Prostate gland (tissue), 2 donors: ENCODE measurements at regions not wholly inside any gene's neighbourhood (a gene's known extent, or its start where the extent isn't known, plus 50 kb on each side); places are given as distances from the start of the nearest gene placed in this dataset.

Experiments used
- CTCF ChIP-seq, 4 experiments: fragments of 200-600 bp in 2 of 4; fragments of 450-650 bp in 2 of 4; sonication (generic) in 2 of 4; IDR thresholded peaks; 1 replicate in 3 of 4; 2 replicates in 1 of 4; pipeline ENCODE4 v1.5.1; 2016 to 2019; ENCODE audit warnings: antibody characterized with exemption in 4 of 4, mild to moderate bottlenecking in 2 of 4, moderate library complexity in 2 of 4
- POLR2A ChIP-seq: fragments of 450-650 bp; IDR thresholded peaks from one replicate; pipeline ENCODE4 v1.6.1; 2016; ENCODE audit warnings: antibody characterized with exemption, mild to moderate bottlenecking
- POLR2AphosphoS5 ChIP-seq: sonication (generic); formaldehyde crosslinking; IDR thresholded peaks from one replicate; pipeline ENCODE4 v1.6.1; 2017; ENCODE audit warnings: antibody characterized with exemption

DNA sequence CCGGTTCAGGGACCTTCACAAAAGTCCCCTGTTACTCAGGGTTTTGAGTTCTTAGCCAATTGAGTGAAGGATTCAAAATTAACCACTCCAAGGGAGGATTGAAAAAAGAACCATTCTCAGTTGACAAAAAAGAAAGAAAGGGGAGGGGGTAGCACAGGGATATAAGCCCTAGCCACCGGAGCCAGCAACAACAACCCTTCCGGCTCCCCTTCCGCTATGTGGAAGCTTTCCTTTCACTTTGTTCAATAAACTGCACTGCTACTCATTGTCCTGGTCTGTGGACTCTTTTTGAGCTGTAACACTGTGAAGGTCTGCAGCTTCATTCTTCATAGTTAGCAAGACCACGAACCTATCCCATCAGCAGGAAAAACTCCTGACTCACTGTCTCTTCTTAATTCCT lies 1488.1 kb upstream of the PRR20A start:
- TF ChIP-seq POLR2AphosphoS5 (no peak), CTCF (IDR thresholded peaks at IDR 0.05) (no peak), POLR2A (no peak)
